Activated CD8-positive, alpha-beta memory T cell treated with anti-CD3 and anti-CD28 coated beads, Interleukin-2, amount 50 U/mL, for 48 hours (primary cell): ENCODE measurements at regions not wholly inside any gene's neighbourhood (a gene's known extent, or its start where the extent isn't known, plus 50 kb on each side); places are given as distances from the start of the nearest gene placed in this dataset.
"Not testable (repeated sequence)": the region's sequence is repeated elsewhere in the genome, so short reads cannot be mapped to it uniquely, and the experiment has no call there.

Experiments
- DNase-seq: peaks from one replicate; pipeline ENCODE4 v3.0.0-alpha.2; 2020

DNA sequence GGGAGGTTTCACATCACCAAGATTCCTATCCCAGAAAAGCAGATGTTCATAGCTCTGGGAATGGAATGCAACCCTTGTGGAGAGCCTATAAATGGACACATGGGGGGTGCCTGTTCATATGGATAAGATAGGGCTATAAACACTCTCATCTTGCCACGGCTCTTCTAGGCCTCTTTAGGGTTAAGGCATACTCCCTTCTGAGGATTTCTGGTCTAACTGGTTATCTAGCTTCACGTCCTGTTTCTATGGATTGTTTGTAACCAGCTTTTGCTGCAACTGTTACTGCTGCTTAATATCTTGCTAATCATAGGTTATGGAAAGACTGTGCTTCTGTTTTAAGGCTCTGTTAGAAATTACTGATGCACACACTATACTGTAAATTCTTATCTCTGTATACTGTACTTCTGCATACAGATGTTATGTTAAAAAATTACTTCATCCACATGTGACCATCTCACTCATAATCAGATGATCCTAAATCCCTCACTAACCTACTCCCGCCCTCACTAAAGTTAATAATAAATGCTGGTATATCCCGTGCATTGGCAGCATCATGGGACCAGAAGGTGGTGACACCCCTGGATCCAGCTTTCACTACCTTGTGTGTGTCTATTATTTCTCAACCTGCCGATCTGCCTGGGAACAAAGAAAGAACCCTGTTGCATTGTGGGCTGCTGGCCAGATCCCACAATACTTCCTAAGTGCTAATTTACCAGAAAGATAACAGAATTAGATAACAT lies 68.7 kb downstream of the PRKAB2 start:
- not testable (repeated sequence) for DNase-seq

DNA sequence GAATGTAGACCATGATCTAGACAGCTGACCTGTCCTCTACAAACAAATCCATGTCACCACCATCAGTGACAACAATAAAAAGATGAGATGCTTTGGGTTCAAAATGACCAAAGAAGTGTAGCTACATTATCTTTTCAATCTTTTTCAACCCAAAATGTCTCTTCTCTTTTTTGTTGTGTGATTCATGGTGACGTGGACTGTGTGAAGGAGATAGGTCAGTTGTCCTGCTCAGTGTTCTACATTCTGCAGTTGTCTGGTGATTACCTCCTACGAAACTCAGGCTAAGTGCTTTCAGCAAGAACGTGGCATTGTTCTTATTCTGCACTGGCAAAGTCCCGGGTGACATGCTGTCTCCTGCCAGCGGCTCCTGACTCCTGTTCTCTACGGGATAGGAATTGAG lies 73.1 kb downstream of the PRKAB2 start:
- no peak for DNase-seq

DNA sequence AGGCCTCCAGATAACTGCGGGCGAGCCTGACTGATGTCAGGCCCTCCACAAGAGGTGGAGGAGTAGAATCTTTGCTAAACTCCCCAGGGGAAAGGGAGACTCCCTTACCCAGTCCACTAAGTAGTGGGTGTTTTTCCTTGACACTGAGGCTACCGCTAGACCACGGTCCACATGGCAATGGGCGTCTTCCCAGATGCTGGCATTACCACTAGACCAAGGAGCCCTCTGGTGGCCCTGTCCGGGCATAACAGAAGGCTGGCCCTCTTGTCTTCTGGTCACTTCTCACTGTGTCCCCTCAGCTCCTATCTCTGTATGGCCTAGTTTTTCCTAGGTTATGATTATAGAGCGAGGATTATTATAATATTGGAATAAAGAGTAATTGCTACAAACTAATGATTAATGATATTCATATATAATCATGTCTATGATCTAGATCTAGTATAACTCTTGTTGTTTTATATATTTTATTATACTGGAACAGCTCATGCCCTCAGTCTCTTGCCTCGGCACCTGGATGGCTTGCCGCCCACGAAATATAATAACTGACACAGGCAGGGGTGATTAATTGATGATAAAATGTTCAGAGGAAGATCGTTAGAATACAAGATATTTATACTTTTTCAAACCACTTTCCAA lies 73.8 kb downstream of the PRKAB2 start:
- not testable (repeated sequence) for DNase-seq

DNA sequence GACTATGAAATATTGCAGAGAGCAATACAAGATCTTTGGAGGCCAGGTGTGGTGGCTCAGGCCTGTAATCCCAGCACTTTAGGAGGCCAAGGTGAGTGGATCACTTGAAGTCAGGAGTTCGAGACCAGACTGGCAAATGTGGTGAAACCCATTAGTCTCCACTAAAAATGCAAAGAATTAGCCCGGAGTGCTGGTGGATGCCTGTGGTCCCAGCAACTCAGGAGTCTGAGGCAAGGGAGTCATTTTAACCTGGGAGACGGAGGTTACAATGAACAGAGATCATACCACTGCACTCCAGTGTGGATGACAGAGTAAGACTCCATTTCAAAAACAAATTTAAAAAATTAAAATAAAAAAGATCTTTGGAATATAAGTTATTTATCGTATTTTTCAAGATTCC lies 76.6 kb downstream of the PRKAB2 start:
- no peak for DNase-seq

DNA sequence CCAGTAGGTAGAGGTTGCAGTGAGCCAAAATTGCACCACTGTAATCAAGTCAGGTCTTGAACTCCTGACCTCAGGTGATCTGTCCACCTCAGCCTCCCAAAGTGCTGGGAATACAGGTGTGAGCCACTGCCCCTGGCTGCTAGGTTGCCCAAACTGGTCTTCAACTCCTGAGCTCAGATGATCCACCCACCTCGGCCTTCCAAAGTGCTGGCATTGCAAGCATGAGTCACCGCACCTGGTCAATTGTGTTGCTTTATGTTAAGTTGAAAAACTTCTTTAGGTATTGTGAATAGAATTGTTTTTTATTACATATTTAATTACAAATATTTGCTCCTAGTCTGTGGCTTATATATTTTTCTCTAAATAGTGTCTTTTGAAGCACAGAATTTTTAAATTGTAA lies 80.5 kb downstream of the PRKAB2 start:
- DNase-seq: no peak

DNA sequence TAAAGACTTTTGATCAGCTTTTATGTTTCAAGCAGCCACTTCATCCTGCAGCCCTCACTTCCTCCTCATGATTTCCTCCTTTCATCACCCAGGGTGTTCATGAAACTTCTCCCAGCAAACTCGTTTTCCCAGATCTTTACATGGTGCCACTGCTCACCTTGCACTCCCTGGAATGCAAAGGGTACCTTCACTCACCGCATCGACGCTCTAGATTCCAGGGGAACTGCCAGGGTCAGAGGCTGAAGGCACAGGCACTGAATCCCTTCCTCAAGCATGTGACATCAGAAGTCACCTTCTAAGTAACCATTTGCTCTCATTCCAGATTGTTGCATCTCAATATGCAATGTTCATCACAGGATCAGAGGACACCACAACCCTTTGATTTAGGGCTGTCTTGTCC lies 82.8 kb downstream of the PRKAB2 start:
- DNase-seq: no peak

DNA sequence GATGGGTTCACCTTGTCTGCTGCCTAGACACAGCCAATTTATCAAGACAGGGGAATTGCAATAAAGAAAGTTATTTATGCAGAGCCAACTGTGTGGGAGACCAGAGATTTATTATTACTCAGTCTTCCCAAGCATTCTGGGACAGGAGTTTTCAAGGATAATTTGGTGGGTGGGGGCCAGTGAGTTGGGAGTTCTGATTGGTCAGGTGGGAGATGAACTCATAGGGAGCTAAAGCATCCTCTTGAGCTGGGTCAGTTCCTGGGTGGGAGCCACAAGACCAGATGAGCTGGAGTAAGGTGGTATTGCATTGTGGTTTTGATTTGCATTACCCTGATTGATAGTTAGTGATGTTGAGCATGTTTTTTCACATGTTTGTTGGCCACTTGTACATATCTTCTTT lies 86.1 kb downstream of the PRKAB2 start:
- DNase-seq: no peak

DNA sequence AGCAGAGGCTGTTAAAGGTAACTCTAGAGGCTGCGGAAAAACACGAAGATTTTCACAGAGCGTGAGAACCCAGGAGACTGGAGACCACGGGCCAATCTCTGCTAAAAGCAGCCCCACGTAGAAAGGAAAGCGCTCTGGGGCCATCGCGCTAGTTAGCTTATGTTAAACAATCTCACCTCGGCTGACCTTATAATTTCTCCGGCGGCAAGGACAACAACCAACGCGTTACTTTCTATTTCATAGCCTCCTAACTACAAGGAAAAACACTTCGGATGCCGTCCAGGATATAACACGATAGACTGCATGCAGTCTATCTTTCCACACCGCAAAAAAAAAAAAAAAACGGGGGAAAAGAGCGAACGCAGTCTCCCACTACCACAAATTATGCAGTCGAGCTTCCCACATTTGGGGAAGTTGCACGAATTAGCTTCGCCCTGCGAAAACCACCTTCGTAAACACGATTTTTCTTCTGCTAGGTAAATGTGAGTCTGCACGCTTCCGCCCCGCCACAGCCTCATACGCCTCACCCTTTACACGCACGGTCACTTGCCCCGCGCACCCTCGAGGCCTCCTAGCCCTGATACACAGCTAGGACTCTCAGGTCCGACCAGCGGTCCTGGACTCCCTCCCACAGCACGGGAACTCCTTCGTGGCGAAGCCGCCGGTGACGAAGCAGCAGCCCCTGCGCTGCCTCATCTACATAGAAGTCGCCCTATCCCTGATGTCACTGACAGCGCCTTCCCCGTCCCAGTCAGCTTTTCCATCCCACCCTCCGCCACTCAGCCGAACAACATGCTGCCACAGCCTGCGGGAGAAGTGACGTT lies 87.8 kb downstream of the PRKAB2 start:
- peak; percentile 94 for DNase-seq

DNA sequence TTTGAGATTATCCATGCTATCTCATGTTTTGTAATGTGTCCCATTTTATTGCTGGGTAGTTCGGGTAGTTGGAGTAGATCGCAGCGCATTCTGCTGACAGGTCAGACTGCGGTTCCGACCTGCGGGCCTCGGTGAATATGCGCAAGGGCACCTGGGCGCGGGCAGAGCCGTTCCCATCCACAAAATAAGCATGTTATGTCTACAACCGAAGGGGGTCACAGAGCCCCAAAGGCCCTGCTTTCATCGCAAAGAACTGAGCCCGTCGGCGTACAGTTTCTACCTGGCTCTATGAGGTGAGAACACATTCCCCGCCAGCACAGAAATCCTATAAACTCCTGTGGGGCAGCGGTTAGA lies 88.4 kb downstream of the PRKAB2 start:
- DNase-seq: no peak

DNA sequence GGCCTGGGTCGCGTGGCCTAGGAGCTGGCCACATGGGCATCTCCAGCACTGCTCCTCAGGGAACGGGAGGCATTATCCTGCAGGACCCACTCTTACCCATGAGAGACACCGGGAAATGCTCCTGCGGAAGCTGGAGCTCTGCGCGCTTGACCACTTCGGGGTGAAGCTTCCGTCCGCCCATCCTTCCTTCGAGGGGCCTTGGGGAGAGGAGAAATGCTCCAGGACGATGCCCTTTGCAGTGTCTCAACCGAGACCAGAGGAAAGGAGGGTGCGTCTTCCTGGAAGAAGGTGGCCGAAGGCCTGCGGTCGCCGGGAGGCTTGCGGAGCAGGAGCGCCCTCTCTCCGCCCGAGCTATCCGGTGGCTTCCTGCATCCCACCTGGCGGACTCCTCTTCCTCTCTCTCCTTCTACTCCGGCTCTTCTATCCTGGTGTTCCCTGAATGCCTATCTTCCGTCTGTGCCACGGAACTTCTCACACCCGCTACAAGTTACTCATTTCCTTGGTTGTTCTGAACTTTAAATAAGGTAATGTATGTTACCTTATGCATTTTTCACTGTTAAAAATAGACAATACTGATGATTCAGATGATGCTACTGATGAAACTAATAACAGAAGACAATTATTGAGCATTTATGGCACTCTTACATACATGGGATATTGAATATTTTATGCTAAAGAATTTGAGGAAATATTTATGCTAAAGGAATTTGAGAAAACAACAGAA lies 91.4 kb downstream of the PRKAB2 start:
- DNase-seq: no peak

DNA sequence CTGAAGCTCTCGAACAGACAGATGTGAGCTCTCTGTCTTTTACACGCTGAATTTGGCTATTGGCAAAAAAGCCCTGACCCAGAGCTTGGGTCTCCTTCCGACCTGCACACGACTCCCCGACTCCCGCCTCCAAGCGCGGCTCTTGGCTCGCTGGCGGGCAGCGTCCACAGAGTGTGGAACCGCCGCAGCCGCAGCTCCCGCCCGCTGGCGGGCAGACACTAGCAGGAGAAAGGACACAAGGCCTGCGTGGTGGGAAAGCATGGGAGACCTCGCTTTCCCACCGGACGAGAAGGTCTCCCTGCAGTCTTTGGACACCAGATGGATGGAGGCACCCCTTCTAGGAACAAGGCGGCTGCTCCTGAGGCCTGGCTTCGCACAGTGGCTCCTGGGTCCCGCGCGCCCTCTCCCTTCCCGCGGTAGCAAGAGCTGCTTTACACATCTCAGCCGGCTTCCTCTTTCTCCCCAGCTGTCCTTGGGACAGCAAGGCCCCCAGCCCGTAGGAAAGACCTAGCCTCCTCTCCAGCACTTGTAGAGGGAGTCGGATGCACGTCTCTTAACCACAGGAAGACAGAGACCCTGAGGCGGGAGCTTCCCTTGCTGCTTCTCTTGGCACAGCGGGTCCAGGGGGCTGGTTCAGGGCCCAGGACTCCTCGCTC lies 92.1 kb downstream of the PRKAB2 start:
- no peak for DNase-seq

DNA sequence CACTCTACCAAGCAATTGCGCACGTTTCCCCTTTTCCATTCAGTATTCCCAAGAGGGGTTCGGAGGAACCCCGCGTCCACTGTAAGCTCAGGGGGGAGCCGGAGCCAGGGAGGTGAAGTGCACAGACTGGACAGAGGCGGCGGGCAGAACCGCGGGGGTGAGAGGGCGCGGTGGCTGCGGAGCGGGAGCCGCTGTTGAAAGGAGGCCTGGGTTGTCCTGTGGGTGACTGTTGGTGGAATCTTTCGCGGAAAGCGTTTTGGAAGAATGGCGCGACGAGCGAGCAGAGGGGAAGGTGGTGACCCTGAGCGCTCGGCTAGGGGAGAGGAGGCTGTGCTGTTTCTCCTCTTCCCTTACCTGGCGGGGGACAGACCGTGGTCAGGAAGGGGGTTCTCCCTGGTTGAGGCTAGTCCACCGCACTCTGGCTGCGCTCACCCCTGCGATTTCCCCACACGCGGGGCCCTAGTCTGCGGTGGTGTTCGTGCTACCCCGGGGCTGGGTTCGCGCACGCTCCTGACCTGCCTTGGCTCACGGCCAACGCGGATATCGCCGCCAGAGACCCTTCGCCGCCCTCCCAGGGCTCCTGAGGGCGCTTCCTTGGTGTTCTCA lies 92.8 kb downstream of the PRKAB2 start:
- no peak for DNase-seq

DNA sequence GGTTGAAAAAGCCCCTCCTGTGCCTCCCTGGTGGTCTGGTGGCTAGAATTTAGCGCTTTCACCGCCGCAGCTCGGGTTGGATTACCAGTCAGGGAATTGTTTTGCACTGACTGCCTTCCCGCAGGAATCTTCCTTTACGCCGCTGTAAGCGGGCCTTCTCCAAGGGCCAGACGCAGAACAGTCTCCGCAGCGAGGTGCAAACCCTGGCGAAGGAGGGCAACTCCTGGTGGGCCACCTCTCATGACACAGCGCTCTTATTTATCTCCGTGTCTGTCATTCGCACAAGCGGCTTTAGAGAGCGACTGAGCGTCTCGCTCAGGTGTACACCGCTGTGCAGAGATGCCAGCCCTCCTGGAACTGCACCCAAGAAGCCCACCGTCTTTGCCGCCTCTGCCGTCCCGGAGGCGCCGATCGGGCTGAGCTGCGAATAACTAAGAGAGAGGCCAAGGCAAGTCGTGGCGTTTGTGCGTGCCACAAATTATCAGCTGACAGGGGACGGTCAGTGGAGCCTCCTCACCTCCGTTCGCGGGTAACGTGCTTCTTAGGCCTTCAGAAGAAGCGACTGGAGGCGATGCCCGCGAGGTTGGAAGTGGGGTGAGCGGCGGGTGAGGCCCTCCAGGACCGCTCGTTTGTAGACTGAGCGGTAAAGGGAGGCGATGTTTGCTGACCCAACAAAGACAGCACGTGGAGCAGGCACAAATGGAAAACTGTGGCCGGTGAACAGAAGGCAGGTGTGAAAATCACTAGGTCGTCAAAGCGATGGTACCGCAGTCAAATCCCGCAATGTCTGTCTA lies 93.5 kb downstream of the PRKAB2 start:
- peak; percentile 59 for DNase-seq

DNA sequence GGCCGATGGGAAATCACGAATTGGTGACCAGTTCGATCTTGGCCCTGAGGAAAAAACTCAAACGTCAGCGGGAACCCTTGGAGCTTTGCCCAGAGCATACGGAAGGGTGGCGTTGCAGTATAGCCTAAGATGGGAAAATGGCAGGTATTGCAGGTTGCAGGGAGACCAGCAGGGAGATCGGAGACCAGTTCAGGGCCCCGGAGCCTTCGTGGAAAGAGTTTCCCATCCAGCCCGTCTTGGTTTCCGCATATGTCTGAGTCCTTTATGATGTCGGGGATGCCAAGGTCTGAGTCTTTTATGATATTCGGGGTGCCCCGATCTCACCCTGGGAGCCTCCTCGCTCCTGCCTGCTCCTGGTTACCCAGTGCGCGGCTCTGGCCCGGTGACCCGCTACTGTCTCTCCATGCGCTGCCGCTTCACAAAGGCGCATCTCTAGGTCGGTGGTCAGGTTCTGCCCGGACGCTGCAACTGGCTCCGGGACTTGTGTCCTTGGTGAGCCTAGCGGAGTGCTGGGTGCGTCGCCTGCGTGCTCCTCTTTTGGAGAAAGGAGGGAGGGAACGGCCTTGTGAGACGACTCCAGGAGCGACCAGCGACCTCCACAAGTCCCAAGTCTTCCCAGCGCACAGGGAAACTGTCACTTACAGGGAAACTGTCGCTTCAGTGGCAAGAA lies 94.2 kb downstream of the PRKAB2 start:
- DNase-seq: no peak

DNA sequence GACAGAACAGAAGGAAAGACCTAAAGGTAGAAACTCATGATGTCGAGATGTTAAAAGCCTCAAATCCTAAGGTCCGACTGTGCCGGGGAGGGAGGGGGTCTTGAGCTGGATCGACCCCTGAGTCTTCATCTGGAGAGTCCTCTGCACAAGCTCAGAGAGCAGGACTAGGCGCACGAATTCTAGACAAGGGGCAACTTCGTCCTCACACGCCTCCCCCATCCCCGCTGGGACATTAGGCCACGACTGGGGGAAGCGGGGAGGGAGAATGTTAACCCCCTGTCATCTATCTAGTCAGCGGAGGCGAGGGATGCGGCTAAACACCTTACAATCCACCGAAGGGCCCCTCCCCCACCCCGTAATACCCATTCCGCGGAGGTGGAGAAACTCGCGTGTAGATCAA lies 94.7 kb downstream of the PRKAB2 start:
- DNase-seq: no peak

DNA sequence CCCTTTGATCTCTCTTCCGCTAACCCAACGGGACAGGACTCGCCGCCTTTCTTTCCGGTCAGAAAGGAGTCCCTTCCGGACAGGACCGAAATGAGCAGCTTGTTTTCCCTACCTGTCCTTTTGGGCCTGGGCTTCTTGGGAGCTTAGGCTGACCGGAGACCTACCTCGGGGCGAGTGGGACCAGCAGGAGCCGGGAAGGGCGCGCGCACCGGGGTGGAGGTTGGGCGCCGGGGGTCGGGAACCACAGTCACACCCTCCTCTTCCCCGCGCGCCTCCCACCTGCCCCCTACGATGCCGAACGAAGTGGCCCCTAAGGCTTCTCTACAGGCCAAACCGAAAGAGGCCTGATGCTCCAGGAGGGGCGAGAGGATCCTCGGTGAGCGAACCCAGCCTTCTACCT lies 95.2 kb downstream of the PRKAB2 start:
- no peak for DNase-seq

DNA sequence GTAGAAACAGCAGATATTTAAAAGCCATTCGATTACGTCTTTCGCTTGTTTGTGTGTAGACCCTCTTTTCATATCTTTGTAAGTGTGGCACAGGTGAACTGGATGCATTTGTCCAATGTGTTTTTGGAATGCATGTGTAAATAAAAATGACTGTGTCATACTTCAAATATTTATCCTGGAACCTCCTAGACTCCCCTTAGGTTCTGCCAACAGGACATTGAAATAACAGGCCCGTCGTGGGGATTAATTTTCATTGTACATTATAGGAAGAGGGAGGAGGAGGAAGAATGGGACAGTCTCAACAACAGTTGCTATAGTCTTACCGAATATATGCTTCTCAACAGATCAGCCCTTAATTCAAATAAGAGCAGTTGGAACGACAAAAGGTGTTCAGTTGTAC lies 95.8 kb downstream of the PRKAB2 start:
- DNase-seq: no peak

DNA sequence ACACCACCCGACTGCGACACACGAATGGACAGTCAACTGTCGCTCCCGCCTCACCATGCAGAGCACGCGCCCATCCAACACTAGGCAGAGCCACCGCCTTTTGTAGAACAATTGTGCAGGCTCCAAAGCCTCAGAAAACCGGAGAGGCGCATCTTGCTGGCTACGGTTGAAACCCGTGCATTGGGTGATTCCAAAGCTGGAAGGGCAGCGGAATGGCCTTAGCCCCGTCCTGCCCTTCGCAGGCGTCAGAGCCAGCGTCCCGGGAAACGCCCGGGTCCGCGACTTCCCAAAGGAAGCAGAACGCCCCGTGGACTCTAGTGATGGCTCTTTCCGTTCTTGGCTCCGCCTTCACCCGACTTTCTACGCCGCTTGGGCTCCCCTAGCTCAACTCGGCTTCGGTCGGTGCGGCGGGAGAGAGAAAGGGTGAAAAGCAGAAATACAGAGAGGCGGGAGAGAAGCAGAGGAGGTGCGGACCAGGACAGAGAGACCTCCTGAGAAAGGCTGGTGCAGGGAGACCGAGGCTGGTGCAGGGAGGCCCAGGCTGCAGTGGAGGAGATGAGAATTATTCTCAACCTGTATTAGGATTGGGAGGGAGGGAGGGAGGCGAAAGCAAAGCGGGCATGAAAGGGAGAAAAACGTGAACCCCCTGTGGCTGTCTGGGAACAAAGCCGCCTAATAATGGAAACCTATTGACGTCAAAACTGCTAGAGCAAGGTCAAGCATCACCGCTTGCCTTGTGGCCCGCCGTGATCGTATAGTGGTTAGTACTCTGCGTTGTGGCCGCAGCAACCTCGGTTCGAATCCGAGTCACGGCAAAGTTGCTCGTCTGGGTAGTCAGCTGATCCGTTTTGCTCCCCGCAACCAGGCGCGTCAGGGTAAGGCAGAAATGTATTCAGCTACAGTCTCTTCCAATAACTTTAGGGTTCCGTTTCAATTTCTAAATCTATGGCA lies 99.5 kb downstream of the PRKAB2 start:
- DNase-seq: peak; percentile 64

DNA sequence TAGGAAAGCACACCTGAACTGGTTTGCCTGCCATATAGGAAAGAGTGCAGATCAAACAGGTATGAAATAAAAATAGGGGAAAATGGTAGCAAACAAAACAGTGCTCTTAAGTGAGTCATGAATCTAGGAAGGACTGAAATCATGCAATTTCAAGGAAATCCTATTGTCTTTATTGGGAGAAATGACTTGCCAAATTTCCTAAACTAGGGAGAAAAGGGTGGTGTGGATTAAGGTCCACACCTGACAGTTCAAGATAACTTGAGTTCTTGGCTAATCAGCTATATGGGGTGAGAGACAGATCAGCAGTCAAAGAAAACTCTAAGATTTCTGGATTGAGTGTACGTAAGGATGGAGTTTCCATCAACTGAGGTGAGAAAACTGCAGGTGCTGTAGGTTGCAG lies 101.1 kb downstream of the PRKAB2 start:
- no peak for DNase-seq

DNA sequence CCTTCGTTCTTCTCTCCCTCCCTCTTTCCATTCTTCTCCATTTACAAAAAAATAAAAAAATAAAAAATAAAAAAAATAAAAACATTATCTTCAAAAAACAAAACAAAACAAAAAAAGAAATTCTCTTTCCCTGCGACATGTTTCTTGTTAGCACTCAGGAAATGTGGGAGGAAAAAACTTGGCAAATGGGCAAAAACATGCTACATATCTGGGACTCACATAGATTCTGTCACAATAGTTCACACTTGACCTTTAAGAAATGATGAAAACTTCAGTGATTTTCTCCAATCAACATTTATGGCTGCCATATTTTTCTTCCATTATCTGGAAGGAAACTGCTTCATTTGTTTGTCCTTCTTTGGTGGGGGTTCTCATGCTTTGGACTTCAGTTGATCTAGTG lies 109.3 kb downstream of the PRKAB2 start:
- DNase-seq: no peak
